ENCODE measurements at regions not wholly inside any gene's neighbourhood (a gene's known extent, or its start where the extent isn't known, plus 50 kb on each side); places are given as distances from the start of the nearest gene placed in this dataset.

DNA sequence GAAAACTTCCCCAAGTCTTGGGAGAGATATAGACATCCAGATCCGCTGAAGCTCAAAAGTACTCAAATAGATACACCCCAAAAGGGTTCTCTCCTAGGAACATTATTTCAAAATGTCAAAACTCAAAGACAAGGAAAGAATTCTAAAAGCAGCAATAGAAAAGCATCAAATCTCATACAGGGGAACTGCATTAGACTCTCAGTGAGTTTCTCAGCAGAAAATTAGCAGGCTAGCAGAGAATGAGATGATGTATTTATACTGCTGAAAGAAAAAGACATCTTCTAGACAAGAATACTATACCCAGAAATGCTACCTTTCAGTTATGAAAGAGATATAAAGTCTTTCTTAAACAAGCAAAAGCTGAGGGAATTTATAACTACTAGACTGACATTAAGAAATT lies 75.5 kb upstream of the RIMS1 start (continued):
- TF ChIP-seq, protein P1, sequence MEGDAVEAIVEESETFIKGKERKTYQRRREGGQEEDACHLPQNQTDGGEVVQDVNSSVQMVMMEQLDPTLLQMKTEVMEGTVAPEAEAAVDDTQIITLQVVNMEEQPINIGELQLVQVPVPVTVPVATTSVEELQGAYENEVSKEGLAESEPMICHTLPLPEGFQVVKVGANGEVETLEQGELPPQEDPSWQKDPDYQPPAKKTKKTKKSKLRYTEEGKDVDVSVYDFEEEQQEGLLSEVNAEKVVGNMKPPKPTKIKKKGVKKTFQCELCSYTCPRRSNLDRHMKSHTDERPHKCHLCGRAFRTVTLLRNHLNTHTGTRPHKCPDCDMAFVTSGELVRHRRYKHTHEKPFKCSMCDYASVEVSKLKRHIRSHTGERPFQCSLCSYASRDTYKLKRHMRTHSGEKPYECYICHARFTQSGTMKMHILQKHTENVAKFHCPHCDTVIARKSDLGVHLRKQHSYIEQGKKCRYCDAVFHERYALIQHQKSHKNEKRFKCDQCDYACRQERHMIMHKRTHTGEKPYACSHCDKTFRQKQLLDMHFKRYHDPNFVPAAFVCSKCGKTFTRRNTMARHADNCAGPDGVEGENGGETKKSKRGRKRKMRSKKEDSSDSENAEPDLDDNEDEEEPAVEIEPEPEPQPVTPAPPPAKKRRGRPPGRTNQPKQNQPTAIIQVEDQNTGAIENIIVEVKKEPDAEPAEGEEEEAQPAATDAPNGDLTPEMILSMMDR (IDR thresholded peaks at IDR 0.05 in 2 of 3, conservative IDR thresholded peaks at IDR 0.05 in 1 of 3; ENCODE audit: borderline replicate concordance in 1 of 3, insufficient read depth in 1 of 3, low read depth in 2 of 3, low read length in 2 of 3) = no peak
- TF ChIP-seq FOSL1 (IDR thresholded peaks at IDR 0.05; ENCODE audit: low read depth) = no peak
- no peak for TF ChIP-seq EGR1 (IDR thresholded peaks at IDR 0.05; ENCODE audit: low read depth)

DNA sequence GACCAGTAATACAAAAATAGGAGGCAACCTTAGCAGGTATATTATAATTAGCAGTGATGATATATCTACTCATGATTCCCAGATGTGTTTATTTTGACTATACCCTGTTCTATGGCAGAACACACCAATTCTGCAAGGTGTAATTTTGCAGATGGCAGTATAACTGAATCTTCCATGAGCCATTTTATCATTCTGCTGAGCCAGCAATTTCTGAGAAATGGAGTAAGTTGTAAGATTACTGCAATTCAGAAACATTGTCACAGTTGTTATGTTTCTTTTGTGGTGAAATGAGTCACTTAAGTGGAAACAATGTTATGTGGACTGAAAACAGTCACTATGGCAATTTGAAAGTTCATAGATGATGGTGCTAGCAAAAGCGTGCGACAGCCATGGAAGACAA lies 63.7 kb upstream of the RIMS1 start:
- DNase-seq (ENCODE audit: low read depth, low spot score) (no peak), ATAC-seq (no peak)
- no peak overlapping the region for H3K4me2 ChIP-seq (ENCODE audit: low read length)
- intact Hi-C loops (cut with micrococcal nuclease) = no loop called here
- H2AFZ ChIP-seq (ENCODE audit: low read depth, low read length, poor library complexity, severe bottlenecking) = no peak overlapping the region
- ChIA-PET RAD21 (ENCODE audit: low non-redundant PET in 1 of 2, low total read pairs in 2 of 2, uncharacterized antibody in 2 of 2, unreplicated experiment in 2 of 2) (no interaction called here), CTCF (no interaction called here), POLR2A (no interaction called here)
- no peak overlapping the region for H3K9ac ChIP-seq (ENCODE audit: low read length)
- peaks cover 0 to 4% of the 10 kb centered on the region in 2 experiments; a peak in 2 of 4 replicates for H3K9me3 ChIP-seq (ENCODE audit: control insufficient read depth in 1 of 2, insufficient read depth in 1 of 2, low read depth in 1 of 2, low read length in 2 of 2)
- no peaks in the 10 kb centered on the region for H3K79me2 ChIP-seq (ENCODE audit: insufficient read depth, low read length)
- no peak overlapping the region for H3K27ac ChIP-seq (ENCODE audit: low read depth, low read length)
- no peaks in the 10 kb centered on the region for H3K36me3 ChIP-seq (ENCODE audit: control insufficient read depth in 1 of 2, insufficient read depth in 2 of 2, low read length in 2 of 2)
- H3K27me3 ChIP-seq (ENCODE audit: insufficient read depth, low read length) = no peaks in the 10 kb centered on the region
- no peak overlapping the region for H3K4me3 ChIP-seq (replicated peaks in 1 of 2; ENCODE audit: low read depth in 1 of 2, low read length in 2 of 2)
- TF ChIP-seq SP1 (IDR thresholded peaks at IDR 0.05; ENCODE audit: low read depth) (no peak), CBX3 (IDR thresholded peaks at IDR 0.05; ENCODE audit: low read depth) (no peak), POLR2A (IDR thresholded peaks at IDR 0.05; ENCODE audit: borderline replicate concordance, extremely low read depth, insufficient read depth, insufficient read length) (no peak), EZH2phosphoT487 (IDR thresholded peaks at IDR 0.05; ENCODE audit: borderline replicate concordance) (no peak), CEBPB (IDR thresholded peaks at IDR 0.05; ENCODE audit: low read depth) (no peak), TCF7L2 (IDR thresholded peaks at IDR 0.05; ENCODE audit: borderline replicate concordance, extremely low read depth, insufficient read depth, insufficient read length) (no peak), EZH2 (IDR thresholded peaks at IDR 0.05) (no peak), RAD21 (IDR thresholded peaks at IDR 0.05; ENCODE audit: low read depth) (no peak), JUND (IDR thresholded peaks at IDR 0.05) (no peak), ZNF274 (IDR thresholded peaks at IDR 0.05; ENCODE audit: low read depth, low read length) (no peak), SRF (IDR thresholded peaks at IDR 0.05; ENCODE audit: low read depth) (no peak), YY1 (IDR thresholded peaks at IDR 0.05; ENCODE audit: extremely low read depth, insufficient replicate concordance, low read depth, low read length) (no peak), EGR1 (IDR thresholded peaks at IDR 0.05; ENCODE audit: low read depth) (no peak), ZFX (IDR thresholded peaks at IDR 0.05) (no peak), ELF1 (IDR thresholded peaks at IDR 0.05; ENCODE audit: borderline replicate concordance, low read depth) (no peak)
- TF ChIP-seq, protein P2, sequence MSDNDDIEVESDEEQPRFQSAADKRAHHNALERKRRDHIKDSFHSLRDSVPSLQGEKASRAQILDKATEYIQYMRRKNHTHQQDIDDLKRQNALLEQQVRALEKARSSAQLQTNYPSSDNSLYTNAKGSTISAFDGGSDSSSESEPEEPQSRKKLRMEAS (IDR thresholded peaks at IDR 0.05) = no peak
- TF ChIP-seq, protein P3, sequence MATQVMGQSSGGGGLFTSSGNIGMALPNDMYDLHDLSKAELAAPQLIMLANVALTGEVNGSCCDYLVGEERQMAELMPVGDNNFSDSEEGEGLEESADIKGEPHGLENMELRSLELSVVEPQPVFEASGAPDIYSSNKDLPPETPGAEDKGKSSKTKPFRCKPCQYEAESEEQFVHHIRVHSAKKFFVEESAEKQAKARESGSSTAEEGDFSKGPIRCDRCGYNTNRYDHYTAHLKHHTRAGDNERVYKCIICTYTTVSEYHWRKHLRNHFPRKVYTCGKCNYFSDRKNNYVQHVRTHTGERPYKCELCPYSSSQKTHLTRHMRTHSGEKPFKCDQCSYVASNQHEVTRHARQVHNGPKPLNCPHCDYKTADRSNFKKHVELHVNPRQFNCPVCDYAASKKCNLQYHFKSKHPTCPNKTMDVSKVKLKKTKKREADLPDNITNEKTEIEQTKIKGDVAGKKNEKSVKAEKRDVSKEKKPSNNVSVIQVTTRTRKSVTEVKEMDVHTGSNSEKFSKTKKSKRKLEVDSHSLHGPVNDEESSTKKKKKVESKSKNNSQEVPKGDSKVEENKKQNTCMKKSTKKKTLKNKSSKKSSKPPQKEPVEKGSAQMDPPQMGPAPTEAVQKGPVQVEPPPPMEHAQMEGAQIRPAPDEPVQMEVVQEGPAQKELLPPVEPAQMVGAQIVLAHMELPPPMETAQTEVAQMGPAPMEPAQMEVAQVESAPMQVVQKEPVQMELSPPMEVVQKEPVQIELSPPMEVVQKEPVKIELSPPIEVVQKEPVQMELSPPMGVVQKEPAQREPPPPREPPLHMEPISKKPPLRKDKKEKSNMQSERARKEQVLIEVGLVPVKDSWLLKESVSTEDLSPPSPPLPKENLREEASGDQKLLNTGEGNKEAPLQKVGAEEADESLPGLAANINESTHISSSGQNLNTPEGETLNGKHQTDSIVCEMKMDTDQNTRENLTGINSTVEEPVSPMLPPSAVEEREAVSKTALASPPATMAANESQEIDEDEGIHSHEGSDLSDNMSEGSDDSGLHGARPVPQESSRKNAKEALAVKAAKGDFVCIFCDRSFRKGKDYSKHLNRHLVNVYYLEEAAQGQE (IDR thresholded peaks at IDR 0.05; ENCODE audit: low read depth) = no peak
- TF ChIP-seq, protein P1 (IDR thresholded peaks at IDR 0.05 in 2 of 3, conservative IDR thresholded peaks at IDR 0.05 in 1 of 3; ENCODE audit: borderline replicate concordance in 1 of 3, insufficient read depth in 1 of 3, low read depth in 2 of 3, low read length in 2 of 3) = no peak
- no peaks in the 10 kb centered on the region for H4K20me1 ChIP-seq (ENCODE audit: insufficient read depth)
- H3K9me2 ChIP-seq (ENCODE audit: insufficient read depth) = no peaks in the 10 kb centered on the region
- BruUV-seq (replicated peaks) = no TSS peak
- H3K4me1 ChIP-seq (ENCODE audit: control insufficient read depth in 1 of 2, insufficient read depth in 2 of 2, low read length in 2 of 2) = no peaks in the 10 kb centered on the region

Measured in HCT116 (cell line).